ENCODE measurements at regions not wholly inside any gene's neighbourhood (a gene's known extent, or its start where the extent isn't known, plus 50 kb on each side); places are given as distances from the start of the nearest gene placed in this dataset.
"Not testable (repeated sequence)": the region's sequence is repeated elsewhere in the genome, so short reads cannot be mapped to it uniquely, and the experiment has no call there.

DNA sequence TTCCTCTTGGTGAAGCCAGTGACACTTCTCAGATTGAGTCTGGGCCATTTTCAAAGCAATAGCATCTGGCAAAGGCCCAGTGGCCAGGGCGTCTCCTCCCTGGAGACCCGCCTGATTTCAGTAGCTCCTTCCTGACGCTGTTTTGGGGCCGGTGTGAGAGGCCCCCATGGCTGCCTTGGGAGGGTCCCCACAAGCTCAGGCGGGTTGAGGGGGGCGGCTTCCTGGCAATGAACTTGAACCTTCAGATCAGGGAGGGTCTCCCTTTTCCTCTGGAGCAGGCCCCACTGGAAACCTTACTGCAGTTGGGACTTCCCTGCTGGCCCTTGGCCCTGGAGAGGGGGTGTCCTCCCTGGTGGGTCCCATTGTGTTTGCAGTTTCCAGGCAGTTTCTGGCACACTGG, 121.2 kb downstream of the CRYAA start:
- no peak for DNase-seq (ENCODE audit: low read depth, low spot score)

DNA sequence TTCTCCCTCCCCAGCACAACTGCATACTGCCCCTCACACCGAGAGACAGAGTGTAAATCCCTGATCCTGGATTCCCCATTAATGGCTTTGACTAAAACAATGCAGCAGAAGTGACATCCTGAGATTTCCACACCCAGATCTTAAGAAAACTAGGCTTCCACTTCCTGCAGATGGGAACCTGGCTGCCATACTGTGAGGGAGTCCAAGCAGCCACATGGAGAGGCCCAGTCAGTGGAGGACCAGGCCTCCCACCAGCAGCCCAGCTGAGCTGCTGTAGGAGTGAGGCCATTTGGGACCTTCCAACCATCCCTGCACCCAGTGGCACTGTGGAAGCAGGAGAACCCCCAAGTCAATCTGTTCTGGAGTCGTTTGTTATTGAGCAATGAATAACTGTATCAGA, 120.6 kb downstream of the CRYAA start:
- no peak for DNase-seq (ENCODE audit: low read depth, low spot score)

DNA sequence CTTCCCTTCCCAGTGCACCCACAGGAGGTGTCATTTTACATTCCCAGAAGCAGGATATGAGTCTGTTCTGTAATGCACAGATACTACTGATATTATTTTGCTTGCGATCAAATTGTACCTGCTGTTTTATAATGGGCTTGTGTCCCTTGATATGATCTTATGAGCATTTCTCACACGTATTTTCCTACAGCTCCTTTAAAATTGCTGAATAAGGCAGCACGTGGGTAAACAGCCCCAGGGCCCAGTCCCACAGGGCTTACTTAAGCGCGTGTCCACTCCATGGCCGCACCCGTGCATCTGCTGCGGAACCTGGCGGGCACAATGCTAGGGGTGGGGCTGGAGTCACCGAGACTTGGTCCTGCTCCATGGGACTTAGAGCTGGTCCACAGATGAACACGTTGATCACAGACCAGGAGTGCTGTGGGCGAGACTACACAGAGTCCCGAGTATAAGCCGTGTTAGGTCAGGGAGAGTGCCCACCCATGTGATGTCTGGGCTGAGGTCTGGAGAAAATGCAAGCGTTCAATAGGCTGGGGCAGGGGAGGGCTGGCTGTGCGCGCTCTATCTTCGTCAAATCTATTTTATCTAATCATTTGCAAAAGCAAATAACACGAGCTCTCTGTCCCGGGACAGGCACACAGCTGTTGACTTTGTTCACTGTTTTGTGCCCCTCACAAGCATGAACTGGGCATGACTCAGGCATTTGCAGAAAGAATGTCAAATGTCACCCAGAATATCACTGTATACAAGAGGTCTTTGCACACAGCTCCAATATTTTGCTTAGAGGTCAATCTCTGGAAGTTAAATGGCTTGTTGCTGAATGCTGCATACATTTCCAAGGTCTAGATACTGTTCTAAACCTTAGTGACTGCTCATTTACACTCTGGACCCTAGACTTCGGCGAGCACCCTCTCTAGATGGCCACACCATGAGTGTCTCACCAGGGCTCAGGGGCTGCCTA, 119.3 kb downstream of the CRYAA start:
- no peak for DNase-seq (ENCODE audit: low read depth, low spot score)

DNA sequence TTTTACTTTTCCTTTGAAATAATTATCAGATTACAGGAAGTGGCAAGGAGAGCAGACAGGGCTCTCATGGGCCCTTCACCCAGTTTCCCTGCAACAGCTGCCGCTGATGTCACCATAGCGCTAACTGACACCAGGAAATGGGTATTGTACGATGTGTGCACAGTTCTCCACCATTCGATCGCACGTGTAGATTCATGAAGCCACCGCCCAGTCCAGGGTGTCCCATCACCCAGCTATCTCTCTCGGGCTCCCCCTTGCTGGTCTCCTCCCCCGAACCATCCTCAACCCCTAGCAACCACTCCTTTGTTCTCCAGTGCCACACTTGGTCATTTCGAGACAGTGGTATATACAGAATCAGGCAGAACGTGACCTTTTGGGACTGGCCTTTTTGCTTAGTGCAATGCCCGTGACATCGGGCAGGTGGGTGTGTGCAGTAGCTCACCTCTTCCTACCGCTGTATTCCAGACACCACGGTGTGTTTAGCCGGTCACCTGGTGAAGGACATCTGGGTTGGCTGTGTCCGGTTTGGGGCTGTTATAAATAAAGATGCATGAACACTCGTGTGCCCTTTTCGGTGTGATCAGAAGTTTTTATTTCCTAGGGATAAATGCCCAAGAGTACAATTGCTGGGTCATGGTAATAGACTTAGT, 118.4 kb downstream of the CRYAA start:
- DNase-seq (ENCODE audit: low read depth, low spot score), result no peak

DNA sequence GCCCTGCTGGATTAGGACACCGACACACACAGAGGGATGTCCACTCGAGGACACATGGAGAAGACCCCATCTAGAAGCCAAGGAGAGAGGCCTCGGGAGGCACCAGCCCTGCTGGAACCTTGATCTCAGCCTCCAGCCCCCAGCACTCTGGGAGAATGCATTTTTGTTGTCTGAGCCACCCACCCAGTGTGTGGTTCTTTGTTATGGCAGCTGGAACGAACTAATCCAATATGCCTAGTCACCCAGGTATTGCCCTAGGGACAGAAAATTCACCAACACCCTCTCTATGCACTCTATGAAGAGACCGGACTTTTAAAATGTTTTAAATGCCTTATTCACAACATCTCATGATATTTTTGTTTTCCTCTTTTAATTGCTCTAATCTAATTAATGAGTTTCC, 117.4 kb downstream of the CRYAA start:
- DNase-seq (ENCODE audit: low read depth, low spot score), result no peak

DNA sequence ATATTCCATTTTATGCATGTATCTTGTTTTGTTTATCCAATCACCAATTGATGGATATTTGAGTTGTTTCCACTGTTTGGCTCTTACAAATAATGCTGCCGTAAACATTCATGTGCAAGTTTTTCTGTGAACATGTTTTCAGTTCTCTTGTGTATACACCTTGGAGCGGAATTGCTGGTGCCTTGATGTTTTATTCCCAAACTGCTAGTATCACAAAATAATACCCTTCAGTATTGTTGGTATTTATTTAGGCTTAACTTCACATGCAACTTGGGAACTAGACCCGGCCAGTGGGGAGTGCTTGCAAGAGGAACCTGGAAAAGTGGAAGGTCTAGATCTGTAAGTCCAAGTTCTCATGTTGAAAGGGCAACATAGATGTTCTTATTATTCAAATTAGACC, 115.9 kb downstream of the CRYAA start:
- no peak for DNase-seq (ENCODE audit: low read depth, low spot score)

DNA sequence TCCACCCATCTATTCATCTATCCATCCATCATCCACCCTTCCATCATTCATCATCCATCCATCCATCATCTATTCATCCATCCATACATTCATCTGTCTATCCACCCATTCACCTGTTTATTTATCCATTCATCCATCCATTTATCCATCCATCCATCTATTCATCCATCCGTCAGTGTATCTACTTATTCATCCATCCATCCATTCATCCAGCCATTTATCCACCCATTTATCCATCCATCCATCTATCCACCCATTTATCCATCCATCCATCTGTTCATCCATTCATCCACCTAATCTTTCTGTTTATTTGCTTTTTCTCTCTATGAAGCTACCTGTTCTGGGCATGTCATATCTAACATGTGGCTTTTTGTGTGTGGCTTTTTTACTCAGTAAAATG, 115.4 kb downstream of the CRYAA start:
- no peak for DNase-seq (ENCODE audit: low read depth, low spot score)

DNA sequence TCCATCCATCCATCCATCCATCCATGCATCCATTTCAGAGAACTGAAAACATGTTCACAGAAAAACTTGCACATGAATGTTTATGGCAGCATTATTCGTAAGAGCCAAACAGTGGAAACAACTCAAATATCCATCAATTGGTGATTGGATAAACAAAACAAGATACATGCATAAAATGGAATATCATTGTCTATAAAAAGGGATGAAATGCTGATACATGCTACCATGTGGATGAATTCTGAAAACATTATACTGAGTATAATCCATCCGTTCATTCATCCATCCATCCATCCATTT, 115.1 kb downstream of the CRYAA start:
- not testable (repeated sequence) for DNase-seq (ENCODE audit: low read depth, low spot score)

DNA sequence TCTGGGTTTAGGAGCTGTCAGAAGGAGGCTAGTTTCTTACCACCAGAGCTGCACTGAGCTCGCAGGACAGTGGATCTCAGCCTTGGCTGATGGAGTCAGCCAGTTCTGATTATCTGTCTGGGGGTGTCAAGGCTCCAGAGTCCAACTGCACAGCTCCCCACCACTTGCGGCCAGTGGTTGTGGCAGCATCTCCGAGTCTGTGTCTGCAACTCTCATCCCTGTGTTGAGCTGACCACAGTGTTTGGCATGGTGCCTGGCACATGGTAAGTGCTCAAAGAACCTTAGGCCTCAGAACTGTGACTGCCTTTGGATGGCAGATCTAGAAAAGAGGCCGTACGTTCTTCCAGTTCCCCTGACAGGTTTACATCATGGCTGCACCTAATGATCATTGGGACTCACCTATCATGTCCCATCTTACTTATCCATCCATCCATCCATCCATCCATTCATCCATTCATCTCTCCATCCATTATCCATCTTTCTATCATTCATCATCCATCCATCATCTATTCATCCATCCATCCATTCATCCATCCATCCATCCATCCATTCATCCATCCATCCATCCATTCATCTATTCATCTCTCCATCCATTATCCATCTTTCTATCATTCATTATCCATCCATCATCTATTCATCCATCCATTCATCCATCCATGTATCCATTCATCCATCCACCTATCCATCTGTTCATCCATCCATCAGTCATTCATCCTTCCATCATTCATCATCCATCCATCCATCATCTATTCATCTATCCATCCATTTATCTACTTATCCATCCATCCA, 114.5 kb downstream of the CRYAA start:
- DNase-seq (ENCODE audit: low read depth, low spot score), result no peak

DNA sequence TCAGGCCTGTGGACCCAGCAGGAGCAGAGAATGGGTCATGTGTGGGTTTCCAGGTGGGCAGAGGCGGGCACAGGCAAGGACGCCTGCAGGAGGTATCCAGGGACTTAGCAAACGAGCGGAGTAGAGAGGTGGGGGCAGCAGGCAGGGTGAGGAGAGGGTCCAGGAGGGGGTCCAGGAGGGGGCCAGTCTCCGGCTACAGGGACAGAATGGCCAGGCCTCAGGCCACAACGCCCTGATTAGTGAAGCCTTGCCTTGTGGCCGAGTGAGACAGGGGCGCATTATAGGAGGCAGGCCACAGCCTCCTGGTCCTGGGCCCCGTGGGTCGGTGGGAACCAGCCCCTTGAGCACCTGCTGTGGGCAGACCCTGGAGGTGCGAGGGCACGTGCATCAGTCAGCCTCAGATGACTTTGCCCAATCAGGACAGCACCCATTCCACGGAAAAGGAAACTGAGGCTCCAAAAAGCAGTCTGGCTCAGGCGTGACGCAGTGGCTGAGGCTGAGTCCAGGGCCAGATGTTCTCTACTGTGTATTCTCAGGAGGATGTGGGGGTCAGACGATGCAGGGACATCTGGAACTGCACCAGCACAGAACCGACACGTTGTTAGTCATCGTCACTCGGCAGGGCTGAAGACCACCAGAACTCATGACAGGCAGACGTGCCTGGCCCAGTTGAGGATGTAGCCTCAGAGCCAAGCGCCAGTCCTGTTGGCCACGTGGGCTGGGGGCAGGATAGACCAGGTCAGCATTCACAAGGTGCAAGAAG, 113.7 kb downstream of the CRYAA start:
- DNase-seq (ENCODE audit: low read depth, low spot score), result no peak

DNA sequence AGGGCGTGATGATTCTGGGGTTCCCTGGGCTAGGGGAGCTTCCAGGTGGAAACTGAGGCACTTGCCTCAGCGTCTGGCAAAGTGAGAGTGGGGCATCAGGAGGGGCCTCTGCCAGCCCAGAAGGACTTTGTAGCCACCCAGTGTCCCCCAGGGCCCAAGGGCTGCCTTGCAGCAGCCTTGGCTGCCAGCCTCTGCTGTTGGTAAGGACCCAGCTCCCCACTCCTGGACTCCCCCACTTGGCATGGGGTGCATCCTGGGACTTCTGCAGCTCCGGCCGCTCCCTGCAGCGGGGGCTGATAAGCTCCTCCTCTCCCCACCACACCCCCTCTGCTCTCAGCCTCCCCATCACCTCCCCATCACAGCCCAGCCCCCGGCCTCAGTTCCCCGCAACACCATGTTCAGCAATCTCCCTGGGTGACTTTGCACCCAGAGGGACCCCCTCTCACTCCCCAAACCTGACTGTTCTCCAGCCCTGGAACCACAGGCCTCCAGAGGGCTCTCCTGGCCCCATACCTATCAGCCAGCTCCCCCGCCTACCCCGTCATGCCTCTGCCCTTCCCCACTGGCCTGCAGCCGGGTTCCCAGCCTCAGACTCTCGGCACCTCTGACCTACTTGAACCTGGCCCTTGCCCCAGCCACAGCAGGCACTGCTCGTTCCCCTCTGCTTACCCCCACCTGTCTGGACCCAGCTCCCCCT, 113.0 kb downstream of the CRYAA start:
- no peak for DNase-seq (ENCODE audit: low read depth, low spot score)

DNA sequence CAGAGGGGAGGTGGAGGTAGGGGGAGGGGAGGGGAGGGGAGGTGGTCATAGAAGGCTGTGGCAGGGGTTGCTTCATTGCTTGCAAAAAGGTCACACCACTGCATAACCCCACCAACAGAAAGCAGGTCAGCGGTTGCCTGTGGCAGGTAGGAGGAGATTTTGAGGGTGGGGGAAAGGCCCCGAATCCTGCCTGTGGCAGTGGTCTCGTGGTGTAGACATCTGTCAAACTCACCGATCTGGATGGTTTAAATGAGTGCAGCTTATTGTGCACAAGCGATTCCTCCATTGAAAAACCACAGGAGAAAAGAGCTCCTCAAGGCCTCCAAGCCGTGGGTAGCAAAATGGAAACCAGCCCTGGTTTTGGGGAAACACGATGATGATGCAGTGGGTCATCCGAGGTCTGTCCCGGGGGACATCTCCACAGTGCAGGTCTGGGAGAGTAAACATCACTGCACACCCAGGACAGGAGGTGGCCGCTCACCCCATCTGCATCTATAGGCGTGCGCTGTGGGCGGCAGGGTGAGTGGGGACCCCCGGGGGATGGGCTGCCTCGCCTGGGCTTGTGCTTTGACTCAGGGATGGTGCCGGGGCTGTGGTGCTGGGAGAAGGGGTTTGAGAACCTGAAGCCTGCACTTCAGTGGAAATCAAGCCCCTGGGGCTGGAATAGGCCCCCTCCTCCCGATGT, 112.3 kb downstream of the CRYAA start:
- no peak for DNase-seq (ENCODE audit: low read depth, low spot score)

DNA sequence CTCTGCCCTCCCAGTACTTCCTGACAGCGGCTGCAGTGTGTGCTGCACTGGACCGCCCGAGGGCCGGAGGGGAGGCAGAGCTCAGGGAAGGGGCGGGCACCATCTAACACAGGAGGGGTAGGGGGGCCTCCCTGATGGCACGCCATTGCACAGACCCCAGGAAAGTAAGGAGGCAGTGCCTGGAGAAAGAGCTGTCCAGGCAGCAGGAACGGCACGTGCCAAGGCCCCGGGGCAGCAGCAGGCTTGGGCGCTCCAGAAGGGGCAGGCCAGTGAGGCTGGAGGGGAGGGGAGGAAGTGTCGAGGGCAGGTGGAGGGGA, 110.7 kb downstream of the CRYAA start:
- DNase-seq (ENCODE audit: low read depth, low spot score), result no peak

DNA sequence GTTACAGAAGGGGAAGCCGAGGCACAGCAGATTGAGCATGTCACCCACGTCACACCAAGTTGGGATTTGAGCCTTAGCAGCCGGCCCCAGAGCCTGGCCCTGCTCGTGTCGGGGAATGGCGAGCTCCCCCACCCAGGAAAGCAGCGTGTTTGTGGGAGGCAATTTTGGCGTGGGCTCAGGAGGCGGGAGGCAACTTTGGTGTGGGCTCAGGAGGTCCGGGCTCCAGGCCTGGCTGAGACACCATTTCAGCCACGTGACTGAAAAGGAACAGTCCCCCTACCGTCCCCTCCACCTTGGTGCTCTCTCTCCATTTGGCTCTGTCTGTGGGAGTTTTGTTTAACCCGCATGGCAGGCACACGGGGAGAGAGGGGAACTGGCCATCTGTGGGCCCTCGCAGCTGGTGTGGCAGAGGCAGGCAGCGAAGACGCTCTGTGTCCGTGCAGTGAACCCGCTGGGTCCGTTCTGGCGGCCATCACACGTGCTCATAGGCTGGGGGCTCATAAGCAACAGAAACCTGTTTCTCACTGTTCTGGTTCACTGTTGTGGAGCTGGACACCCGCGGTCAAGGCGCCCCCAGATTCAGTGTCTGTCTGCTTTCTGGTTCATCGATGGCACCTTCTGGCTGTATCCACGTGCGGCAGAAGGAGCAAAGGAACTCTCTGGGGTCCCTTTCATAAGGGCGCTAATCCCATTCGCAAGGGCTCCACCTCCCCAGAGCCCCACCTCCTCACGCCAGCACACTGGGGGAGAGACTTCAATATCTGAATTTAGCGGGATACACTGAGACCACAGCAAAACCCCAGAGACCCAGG, 110.2 kb downstream of the CRYAA start:
- DNase-seq (ENCODE audit: low read depth, low spot score), result no peak

DNA sequence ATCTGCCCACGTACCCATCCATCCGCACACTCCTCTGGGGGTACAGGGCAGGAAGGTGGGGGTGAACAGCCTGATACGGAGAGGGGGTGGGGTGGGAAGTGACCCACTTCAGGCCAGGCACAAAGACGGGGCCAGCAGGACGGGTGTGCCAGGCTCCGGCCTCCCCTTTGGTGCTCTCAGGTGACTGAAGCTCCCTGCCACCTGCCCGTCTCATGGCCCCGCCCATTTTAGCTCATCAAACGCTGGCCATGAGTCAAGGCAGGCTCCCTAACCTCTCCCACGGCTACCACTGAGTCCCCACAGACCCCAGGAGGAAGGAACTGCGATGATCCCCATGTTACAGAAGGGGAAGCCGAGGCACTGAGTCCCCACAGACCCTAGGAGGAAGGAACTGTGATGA, 109.6 kb downstream of the CRYAA start:
- DNase-seq (ENCODE audit: low read depth, low spot score), result no peak

DNA sequence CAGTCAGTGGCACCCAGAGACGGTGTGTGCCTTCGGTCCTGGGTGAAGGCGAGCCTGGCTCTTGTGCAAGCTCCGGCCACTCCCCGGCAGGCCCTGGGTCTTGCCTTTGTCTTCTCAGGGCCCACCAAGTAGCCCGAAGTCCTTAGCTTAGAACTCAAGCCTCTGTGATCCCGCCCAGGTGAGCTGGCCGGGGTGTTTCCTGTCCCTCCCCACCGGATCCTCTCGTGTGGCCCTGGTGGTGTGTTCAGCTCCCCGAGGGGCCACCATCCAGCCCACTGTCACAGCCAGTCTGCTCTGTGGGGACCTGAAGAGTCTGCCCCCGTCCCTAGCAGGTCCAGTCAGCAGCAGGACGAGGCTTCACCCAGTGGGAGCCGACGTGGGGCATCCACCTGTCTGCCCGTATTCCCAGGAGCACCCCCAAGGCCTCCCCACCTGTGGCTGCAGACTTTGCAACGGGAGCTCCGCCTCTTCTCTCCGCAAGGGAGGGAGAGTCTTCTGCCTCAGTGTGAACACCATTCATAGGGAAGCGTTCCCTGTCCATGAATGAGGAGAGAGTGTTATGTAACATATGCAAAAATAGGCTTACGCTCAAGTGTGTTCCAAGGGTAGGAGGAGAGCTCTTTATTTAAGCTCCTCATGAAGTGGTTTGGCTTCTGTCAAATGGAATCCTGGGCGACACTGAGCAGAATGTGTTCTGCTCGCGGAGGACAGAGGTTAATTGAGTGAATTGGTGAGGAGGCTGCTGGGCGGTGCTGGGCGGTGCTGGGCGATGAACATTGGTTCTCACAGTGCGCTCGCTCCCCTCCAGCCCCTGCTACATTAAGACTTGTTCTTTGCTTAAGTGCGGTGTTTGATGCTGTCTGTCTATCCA, 108.9 kb downstream of the CRYAA start:
- no peak for DNase-seq (ENCODE audit: low read depth, low spot score)

DNA sequence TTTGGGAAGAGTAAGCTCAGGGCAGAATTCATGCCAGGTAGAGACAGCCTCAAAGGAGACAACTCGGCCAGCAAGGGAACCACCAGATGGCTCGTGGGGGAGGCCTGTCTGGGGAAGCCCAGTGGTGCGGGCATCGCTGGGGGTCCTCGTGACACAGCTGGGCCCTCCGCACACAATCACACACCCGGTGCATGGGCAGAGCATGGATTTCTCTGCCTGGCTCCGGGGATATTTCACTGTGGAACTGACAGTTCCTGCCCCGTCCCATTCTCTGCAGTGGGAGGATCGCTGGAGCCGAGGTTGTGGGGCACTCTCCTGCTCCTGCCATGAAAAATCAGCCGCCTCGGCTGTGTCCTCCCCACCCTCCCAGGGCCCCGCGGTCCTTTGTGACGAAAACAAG, 108.0 kb downstream of the CRYAA start:
- no peak for DNase-seq (ENCODE audit: low read depth, low spot score)

DNA sequence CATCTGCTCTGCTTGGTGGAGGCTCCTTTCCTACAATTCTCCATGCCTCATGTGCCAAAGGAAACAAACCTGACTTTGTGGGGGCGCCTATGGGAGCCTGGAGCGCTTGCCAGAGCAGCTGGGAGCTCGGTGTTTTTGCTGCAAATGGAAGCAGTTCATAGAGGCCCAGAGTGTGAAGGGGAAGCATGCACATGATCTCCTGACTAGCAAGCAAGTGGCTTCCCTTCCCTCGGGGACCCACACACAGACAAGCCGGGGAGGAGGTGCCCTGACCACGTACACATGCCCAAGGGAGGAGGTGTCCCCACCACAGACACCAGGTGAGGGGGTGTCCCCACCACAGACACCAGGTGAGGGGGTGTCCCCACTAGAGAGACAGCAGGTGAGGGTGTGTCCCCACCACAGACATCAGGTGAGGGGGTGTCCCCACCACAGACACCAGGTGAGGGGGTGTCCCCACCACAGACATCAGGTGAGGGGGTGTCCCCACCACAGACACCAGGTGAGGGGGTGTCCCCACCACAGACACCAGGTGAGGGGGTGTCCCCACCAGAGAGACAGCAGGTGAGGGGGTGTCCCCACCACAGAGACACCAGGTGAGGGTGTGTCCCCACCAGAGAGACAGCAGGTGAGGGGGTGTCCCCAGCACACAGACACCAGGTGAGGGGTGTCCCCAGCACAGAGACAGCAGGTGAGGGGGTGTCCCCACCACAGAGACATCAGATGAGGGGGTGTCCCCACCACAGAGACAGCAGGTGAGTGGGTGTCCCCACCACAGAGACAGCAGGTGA, 106.8 kb downstream of the CRYAA start:
- no peak for DNase-seq (ENCODE audit: low read depth, low spot score)
